NCI-H2081 treated with DMSO at 0.1 percent for 48 hours (cell line): ENCODE measurements at regions not wholly inside any gene's neighbourhood (a gene's known extent, or its start where the extent isn't known, plus 50 kb on each side); places are given as distances from the start of the nearest gene placed in this dataset.
"Not testable (repeated sequence)": the region's sequence is repeated elsewhere in the genome, so short reads cannot be mapped to it uniquely, and the experiment has no call there.

Source experiments
- DNase-seq: peaks from one replicate; lab custom pipeline; 2025; lab: John Stamatoyannopoulos, UW

GRCh38 chr10:4635883-4636282, 190.1 kb upstream of the AKR1E2 start:
- no peak for DNase-seq

- DNase-seq: no peak
Observed at GRCh38 chr10:4635388-4635787, 190.6 kb upstream of the AKR1E2 start.

GRCh38 chr10:4633776-4634175, 192.2 kb upstream of the AKR1E2 start:
- no peak for DNase-seq

GRCh38 chr10:4633186-4633585, 192.8 kb upstream of the AKR1E2 start:
- no peak for DNase-seq

- DNase-seq: no peak
Observed at GRCh38 chr10:4632757-4633156, 193.2 kb upstream of the AKR1E2 start.

- no peak for DNase-seq
Observed at GRCh38 chr10:4626919-4627318, 199.1 kb upstream of the AKR1E2 start.

GRCh38 chr10:4623757-4624420, 202.1 kb upstream of the AKR1E2 start:
- DNase-seq: no peak

- DNase-seq: no peak
Observed at GRCh38 chr10:4623200-4623599, 202.8 kb upstream of the AKR1E2 start.

GRCh38 chr10:4622384-4622783, 203.6 kb upstream of the AKR1E2 start:
- DNase-seq: no peak

GRCh38 chr10:4617589-4617988, 208.4 kb upstream of the AKR1E2 start:
- no peak for DNase-seq

GRCh38 chr10:4615042-4615441, 211.0 kb upstream of the AKR1E2 start:
- DNase-seq: no peak

GRCh38 chr10:4609251-4609650, 216.8 kb upstream of the AKR1E2 start:
- no peak for DNase-seq

GRCh38 chr10:4607681-4608080, 218.3 kb upstream of the AKR1E2 start:
- DNase-seq: no peak

- DNase-seq: no peak
Observed at GRCh38 chr10:4606856-4607636, 219.0 kb upstream of the AKR1E2 start.

- no peak for DNase-seq
Observed at GRCh38 chr10:4602764-4603491, 223.1 kb upstream of the AKR1E2 start.

GRCh38 chr10:4599471-4599870, 226.5 kb upstream of the AKR1E2 start:
- no peak for DNase-seq

GRCh38 chr10:4597898-4598297, 228.1 kb upstream of the AKR1E2 start:
- not testable (repeated sequence) for DNase-seq

- DNase-seq: no peak
Observed at GRCh38 chr10:4596951-4597350, 229.1 kb upstream of the AKR1E2 start.

- DNase-seq: no peak
Observed at GRCh38 chr10:4595719-4596319, 230.2 kb upstream of the AKR1E2 start.

GRCh38 chr10:4590807-4591206, 235.2 kb upstream of the AKR1E2 start:
- DNase-seq: no peak

- DNase-seq: no peak
Observed at GRCh38 chr10:4588824-4589223, 237.2 kb upstream of the AKR1E2 start.

GRCh38 chr10:4587466-4587865, 238.5 kb upstream of the AKR1E2 start:
- no peak for DNase-seq

GRCh38 chr10:4586776-4587175, 239.2 kb upstream of the AKR1E2 start:
- DNase-seq: no peak
